ENCODE measurements at regions not wholly inside any gene's neighbourhood (a gene's known extent, or its start where the extent isn't known, plus 50 kb on each side); places are given as distances from the start of the nearest gene placed in this dataset.

DNA sequence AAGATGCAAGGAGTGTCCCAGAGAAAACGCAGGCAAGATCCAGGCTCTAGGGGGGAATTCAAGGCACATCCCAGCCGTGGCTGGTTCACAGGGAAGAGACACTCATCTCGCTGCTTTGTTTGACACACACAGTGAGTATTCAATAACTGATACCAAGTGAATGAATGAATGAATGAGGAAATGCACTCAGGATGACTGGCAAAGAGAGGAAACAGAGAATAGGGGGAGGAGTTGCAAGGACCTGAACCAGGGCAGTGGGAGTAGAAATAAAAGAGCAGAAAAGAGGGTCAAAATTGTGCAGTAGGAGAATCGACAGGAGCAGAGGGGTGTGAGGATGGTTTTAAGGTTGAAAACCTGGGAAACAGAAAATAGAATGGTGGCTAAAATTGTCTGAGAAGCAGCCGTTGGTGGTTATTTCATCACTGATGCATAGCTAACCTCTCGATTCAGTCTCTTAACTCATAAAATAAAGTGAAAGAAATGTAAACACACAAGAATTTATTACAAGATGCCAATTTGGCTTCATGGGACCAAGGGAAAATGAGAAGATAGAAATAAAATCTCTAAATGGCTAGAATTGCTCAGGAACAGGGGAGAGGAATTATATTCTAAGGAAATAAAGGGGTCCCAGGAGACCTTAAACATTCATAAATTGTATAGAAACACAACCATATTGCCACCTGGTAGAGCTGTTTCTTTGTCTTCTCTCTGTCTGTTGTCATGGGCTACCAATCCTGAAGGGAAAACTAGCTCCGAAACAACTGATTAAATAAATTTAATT lies 63.9 kb upstream of the PHLPP1 start:
- TF ChIP-seq CTCF (conservative IDR thresholded peaks at IDR 0.05): no peak
- TF ChIP-seq ZFX (IDR thresholded peaks at IDR 0.05): no peak
